ENCODE measurements at regions not wholly inside any gene's neighbourhood (a gene's known extent, or its start where the extent isn't known, plus 50 kb on each side); places are given as distances from the start of the nearest gene placed in this dataset.

- H3K27ac Mint-ChIP-seq = no peak overlapping the region
- H3K27me3 Mint-ChIP-seq (ENCODE audit: low read depth, poor library complexity) = peaks cover 3% of the 10 kb centered on the region
- no peaks in the 10 kb centered on the region for H3K9me3 Mint-ChIP-seq
- no peak for TF ChIP-seq CTCF (IDR thresholded peaks at IDR 0.05)
- H3K4me1 Mint-ChIP-seq = no peaks in the 10 kb centered on the region
- H3K36me3 Mint-ChIP-seq (ENCODE audit: low read depth) = peaks cover 4% of the 10 kb centered on the region
- no peak overlapping the region for H3K4me3 Mint-ChIP-seq
- DNase-seq = no peak
Observed at GRCh38 chr2:144078802-144079724, 440.9 kb downstream of the ZEB2 start.

- peaks cover under 1% of the 10 kb centered on the region for H3K36me3 Mint-ChIP-seq (ENCODE audit: low read depth)
- DNase-seq = no peak
- TF ChIP-seq CTCF (IDR thresholded peaks at IDR 0.05) = no peak
- H3K4me3 Mint-ChIP-seq = no peak overlapping the region
- no peaks in the 10 kb centered on the region for H3K9me3 Mint-ChIP-seq
- no peaks in the 10 kb centered on the region for H3K4me1 Mint-ChIP-seq
- no peak overlapping the region for H3K27ac Mint-ChIP-seq
- H3K27me3 Mint-ChIP-seq (ENCODE audit: low read depth, poor library complexity) = peaks cover 3% of the 10 kb centered on the region
Observed at GRCh38 chr2:144078106-144078505, 441.8 kb downstream of the ZEB2 start.

- Mint-ChIP-seq H3K9me3 (no peaks in the 10 kb centered on the region), H3K4me1 (no peaks in the 10 kb centered on the region), H3K36me3 (ENCODE audit: low read depth) (no peaks in the 10 kb centered on the region), H3K27me3 (ENCODE audit: low read depth, poor library complexity) (no peaks in the 10 kb centered on the region), H3K4me3 (no peak overlapping the region), H3K27ac (no peak overlapping the region)
- no peak for TF ChIP-seq CTCF (IDR thresholded peaks at IDR 0.05)
- no peak for DNase-seq
Observed at GRCh38 chr2:144074450-144074849, 445.5 kb downstream of the ZEB2 start.

- Mint-ChIP-seq H3K27me3 (ENCODE audit: low read depth, poor library complexity) (no peaks in the 10 kb centered on the region), H3K27ac (peak overlapping the region; percentile 21), H3K4me3 (no peak overlapping the region), H3K36me3 (ENCODE audit: low read depth) (no peaks in the 10 kb centered on the region), H3K4me1 (no peaks in the 10 kb centered on the region), H3K9me3 (no peaks in the 10 kb centered on the region)
- no peak for DNase-seq
- no peak for TF ChIP-seq CTCF (IDR thresholded peaks at IDR 0.05)
Observed at GRCh38 chr2:144071461-144071860, 448.5 kb downstream of the ZEB2 start.

- H3K4me3 Mint-ChIP-seq = no peak overlapping the region
- H3K27me3 Mint-ChIP-seq (ENCODE audit: low read depth, poor library complexity) = no peaks in the 10 kb centered on the region
- no peak for TF ChIP-seq CTCF (IDR thresholded peaks at IDR 0.05)
- H3K27ac Mint-ChIP-seq = no peak overlapping the region
- H3K36me3 Mint-ChIP-seq (ENCODE audit: low read depth) = no peaks in the 10 kb centered on the region
- no peak for DNase-seq
- no peaks in the 10 kb centered on the region for H3K4me1 Mint-ChIP-seq
- no peaks in the 10 kb centered on the region for H3K9me3 Mint-ChIP-seq
Observed at GRCh38 chr2:144067506-144067905, 452.4 kb downstream of the ZEB2 start.

GRCh38 chr2:144063602-144064001, 456.3 kb downstream of the ZEB2 start:
- Mint-ChIP-seq H3K9me3 (no peaks in the 10 kb centered on the region), H3K4me1 (no peaks in the 10 kb centered on the region), H3K27me3 (ENCODE audit: low read depth, poor library complexity) (no peaks in the 10 kb centered on the region), H3K27ac (no peak overlapping the region), H3K4me3 (no peak overlapping the region), H3K36me3 (ENCODE audit: low read depth) (no peaks in the 10 kb centered on the region)
- TF ChIP-seq CTCF (IDR thresholded peaks at IDR 0.05) = no peak
- DNase-seq = no peak
